GM10266 (cell line): ENCODE measurements at regions not wholly inside any gene's neighbourhood (a gene's known extent, or its start where the extent isn't known, plus 50 kb on each side); places are given as distances from the start of the nearest gene placed in this dataset.

Source experiments
- DNase-seq: peaks from one replicate; pipeline ENCODE4 v3.0.0; 2012; ENCODE audit errors: extremely low spot score
- CTCF ChIP-seq: IDR thresholded peaks from 2 replicates; pipeline ENCODE4 v1.5.1; 2012; ENCODE audit warnings: mild to moderate bottlenecking, low read depth; ENCODE audit not compliant: control insufficient read depth, insufficient read depth; ENCODE audit errors: missing control alignments

GRCh38 chr3:14599488-14599887 lies 52.1 kb upstream of the CCDC174 start:
- no peak for TF ChIP-seq CTCF
- DNase-seq: no peak

DNA sequence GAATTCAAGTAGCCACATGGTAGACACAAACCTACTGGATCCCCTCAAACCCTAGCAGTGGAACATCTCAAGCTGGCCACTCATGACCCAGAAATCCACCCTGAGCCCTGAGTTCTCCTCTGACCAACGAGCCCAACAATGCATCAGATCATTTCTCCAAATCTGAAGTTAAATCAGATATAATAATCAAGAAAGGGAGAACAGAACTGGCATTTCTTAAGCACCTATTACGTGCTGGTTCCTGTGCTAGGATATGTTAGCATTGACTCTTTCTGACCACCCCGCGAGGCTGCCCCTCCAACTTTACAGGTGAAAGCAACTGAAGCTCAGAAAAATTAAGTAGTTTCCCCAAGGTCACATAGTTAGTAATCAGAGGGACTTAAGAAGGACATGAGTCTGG lies 51.5 kb upstream of the CCDC174 start:
- no peak for TF ChIP-seq CTCF
- no peak for DNase-seq

- TF ChIP-seq CTCF: no peak
- no peak for DNase-seq
These were observed 50.5 kb upstream of the CCDC174 start for GRCh38 chr3:14600856-14601610.

- TF ChIP-seq CTCF: no peak
- no peak for DNase-seq
These were observed 49.9 kb upstream of the CCDC174 start for GRCh38 chr3:14601692-14602005.
